Suprapubic skin (tissue), 4 donors: ENCODE measurements at regions not wholly inside any gene's neighbourhood (a gene's known extent, or its start where the extent isn't known, plus 50 kb on each side); places are given as distances from the start of the nearest gene placed in this dataset.

ENCODE experiments used
- CTCF ChIP-seq, 2 donors: fragments of 200-600 bp in 1 of 2; fragments of 450-650 bp in 1 of 2; sonication (generic) in 1 of 2; IDR thresholded peaks; one replicate each; pipeline ENCODE4 v1.5.1; 2016 to 2019; ENCODE audit warnings: antibody characterized with exemption in 2 of 2, mild to moderate bottlenecking in 1 of 2, moderate library complexity in 1 of 2
- EP300 ChIP-seq: sonication (generic); formaldehyde crosslinking; IDR thresholded peaks from one replicate; pipeline ENCODE4 v1.6.1; 2017; ENCODE audit warnings: antibody characterized with exemption
- POLR2A ChIP-seq, 2 donors: fragments of 450-650 bp; IDR thresholded peaks; one replicate each; pipeline ENCODE4 v1.6.1; 2017; ENCODE audit warnings: antibody characterized with exemption in 2 of 2, mild to moderate bottlenecking in 2 of 2, moderate library complexity in 2 of 2
- POLR2AphosphoS5 ChIP-seq, 3 donors: sonication (generic); formaldehyde crosslinking; IDR thresholded peaks; one replicate each; pipeline ENCODE4 v1.6.1; 2017; ENCODE audit warnings: antibody characterized with exemption in 3 of 3

- no peak for TF ChIP-seq EP300
- no peak for TF ChIP-seq CTCF (IDR thresholded peaks at IDR 0.05)
- no peak for TF ChIP-seq POLR2AphosphoS5 (IDR thresholded peaks at IDR 0.05)
- TF ChIP-seq POLR2A (IDR thresholded peaks at IDR 0.05), result no peak
Observed at GRCh38 chr20:63100174-63100925, 93.6 kb upstream of the BHLHE23 start.
